Chondrocyte (in vitro differentiated cells): ENCODE measurements at regions not wholly inside any gene's neighbourhood (a gene's known extent, or its start where the extent isn't known, plus 50 kb on each side); places are given as distances from the start of the nearest gene placed in this dataset.
A peak's percentile ranks its signal among the peaks of the same experiment; 100 is the strongest.

Source experiments
- DNase-seq: peaks from one replicate; pipeline ENCODE4 v3.0.0; 2021; ENCODE audit warnings: mixed read lengths, low spot score
- H3K27ac Mint-ChIP-seq: one replicate; pipeline ENCODE4 v1.8.0; 2021; ENCODE audit warnings: mild to moderate bottlenecking, moderate library complexity, mixed read lengths; ENCODE audit not compliant: unreplicated experiment
- H3K27me3 Mint-ChIP-seq: 2 replicates; pipeline ENCODE4 v1.8.0; 2021; ENCODE audit warnings: low read depth, mixed read lengths
- H3K36me3 Mint-ChIP-seq: 2 replicates; pipeline ENCODE4 v1.8.0; 2021; ENCODE audit warnings: low read depth, mixed read lengths
- H3K4me1 Mint-ChIP-seq: 2 replicates; pipeline ENCODE4 v1.8.0; 2021; ENCODE audit warnings: low read depth, mild to moderate bottlenecking, mixed read lengths
- H3K4me3 Mint-ChIP-seq: one replicate; pipeline ENCODE4 v1.8.0; 2021; ENCODE audit warnings: mild to moderate bottlenecking, moderate library complexity, mixed read lengths; ENCODE audit not compliant: unreplicated experiment
- H3K9me3 Mint-ChIP-seq: 2 replicates; pipeline ENCODE4 v1.8.0; 2021; ENCODE audit warnings: low read depth, mixed read lengths
- TF ChIP-seq, protein P1 (sequence below): fragments of 200-600 bp; sonication (generic); IDR thresholded peaks from 2 replicates; pipeline ENCODE4 v1.5.0; 2021; ENCODE audit warnings: antibody characterized with exemption, mild to moderate bottlenecking, moderate library complexity

DNA sequence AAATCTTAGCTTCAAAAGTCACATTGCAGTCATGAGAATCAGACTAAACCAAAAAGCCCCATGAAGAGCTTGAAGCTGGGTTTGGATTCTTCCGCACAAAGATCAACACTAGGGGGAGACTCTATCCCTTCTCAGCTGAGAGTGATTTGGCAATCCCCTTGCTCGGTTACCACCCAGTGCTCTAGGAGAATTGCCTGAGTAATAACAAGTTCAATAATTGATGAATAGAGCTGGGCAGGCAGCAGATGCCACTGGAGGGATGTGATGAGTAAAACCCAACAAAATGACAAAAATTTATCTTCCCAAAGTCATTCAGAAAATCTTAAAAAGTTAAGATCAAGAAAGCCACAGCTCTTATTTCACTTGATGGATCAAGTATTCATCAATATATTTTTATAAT is 185.6 kb upstream of the ARID2 start:
- no peaks in the 10 kb centered on the region for H3K36me3 Mint-ChIP-seq
- no peaks in the 10 kb centered on the region for H3K9me3 Mint-ChIP-seq
- no peak overlapping the region for H3K27ac Mint-ChIP-seq
- peaks cover 4% of the 10 kb centered on the region for H3K4me1 Mint-ChIP-seq
- TF ChIP-seq, protein P1, sequence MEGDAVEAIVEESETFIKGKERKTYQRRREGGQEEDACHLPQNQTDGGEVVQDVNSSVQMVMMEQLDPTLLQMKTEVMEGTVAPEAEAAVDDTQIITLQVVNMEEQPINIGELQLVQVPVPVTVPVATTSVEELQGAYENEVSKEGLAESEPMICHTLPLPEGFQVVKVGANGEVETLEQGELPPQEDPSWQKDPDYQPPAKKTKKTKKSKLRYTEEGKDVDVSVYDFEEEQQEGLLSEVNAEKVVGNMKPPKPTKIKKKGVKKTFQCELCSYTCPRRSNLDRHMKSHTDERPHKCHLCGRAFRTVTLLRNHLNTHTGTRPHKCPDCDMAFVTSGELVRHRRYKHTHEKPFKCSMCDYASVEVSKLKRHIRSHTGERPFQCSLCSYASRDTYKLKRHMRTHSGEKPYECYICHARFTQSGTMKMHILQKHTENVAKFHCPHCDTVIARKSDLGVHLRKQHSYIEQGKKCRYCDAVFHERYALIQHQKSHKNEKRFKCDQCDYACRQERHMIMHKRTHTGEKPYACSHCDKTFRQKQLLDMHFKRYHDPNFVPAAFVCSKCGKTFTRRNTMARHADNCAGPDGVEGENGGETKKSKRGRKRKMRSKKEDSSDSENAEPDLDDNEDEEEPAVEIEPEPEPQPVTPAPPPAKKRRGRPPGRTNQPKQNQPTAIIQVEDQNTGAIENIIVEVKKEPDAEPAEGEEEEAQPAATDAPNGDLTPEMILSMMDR = peak; percentile 92
- H3K4me3 Mint-ChIP-seq = no peak overlapping the region
- H3K27me3 Mint-ChIP-seq = peaks cover 7% of the 10 kb centered on the region
- no peak for DNase-seq

DNA sequence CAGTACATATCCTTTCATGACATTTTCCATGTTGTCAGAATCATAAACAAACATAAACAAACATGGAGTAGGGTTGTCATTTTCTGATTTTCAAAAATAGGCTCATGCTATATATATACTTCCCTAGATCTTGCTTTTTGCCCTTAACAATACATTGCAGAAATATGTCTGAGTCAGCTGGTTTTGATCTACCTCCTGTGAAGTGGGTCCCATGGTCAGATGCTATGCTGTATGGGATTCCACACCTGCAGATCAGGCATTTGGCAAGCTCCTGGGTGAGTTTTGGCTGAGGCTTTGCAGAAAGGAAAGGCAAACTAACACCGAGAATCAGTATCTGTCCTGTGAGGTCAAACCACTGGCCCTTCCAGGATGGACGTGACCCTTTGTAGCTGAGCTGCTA is 183.0 kb upstream of the ARID2 start:
- Mint-ChIP-seq H3K9me3 (no peaks in the 10 kb centered on the region), H3K27me3 (peaks cover 2% of the 10 kb centered on the region), H3K27ac (no peak overlapping the region), H3K36me3 (no peaks in the 10 kb centered on the region), H3K4me3 (no peak overlapping the region), H3K4me1 (peaks cover 4% of the 10 kb centered on the region)
- no peak for DNase-seq
- TF ChIP-seq, protein P1 = no peak

GRCh38 chr12:45547132-45547531 is 182.4 kb upstream of the ARID2 start:
- Mint-ChIP-seq H3K27ac (no peak overlapping the region), H3K27me3 (peaks cover 2% of the 10 kb centered on the region), H3K4me1 (peaks cover 4% of the 10 kb centered on the region), H3K4me3 (no peak overlapping the region), H3K36me3 (no peaks in the 10 kb centered on the region), H3K9me3 (no peaks in the 10 kb centered on the region)
- no peak for DNase-seq
- TF ChIP-seq, protein P1 = no peak

DNA sequence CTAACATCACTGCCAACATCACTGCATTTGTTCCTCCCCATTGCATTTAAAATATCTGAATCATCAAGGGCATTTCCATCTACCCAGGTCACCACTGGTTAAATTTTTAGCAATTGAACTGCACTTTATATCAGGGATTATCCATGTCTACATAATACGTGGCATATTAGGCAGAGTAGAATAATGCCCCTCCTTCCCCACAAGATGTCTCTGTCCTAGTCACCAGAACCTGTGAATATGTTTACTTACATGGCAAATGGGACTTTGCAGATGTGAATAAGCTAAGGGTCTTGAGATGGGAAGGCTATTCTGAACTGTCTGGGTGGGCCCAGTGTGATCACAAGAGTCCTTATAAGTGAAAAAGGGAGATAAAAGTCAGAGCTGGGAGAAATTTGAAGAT is 181.7 kb upstream of the ARID2 start:
- TF ChIP-seq, protein P1 = peak; percentile 40
- no peaks in the 10 kb centered on the region for H3K9me3 Mint-ChIP-seq
- H3K27ac Mint-ChIP-seq = no peak overlapping the region
- no peak for DNase-seq
- peaks cover 4% of the 10 kb centered on the region for H3K4me1 Mint-ChIP-seq
- H3K4me3 Mint-ChIP-seq = no peak overlapping the region
- H3K27me3 Mint-ChIP-seq = no peaks in the 10 kb centered on the region
- no peaks in the 10 kb centered on the region for H3K36me3 Mint-ChIP-seq

GRCh38 chr12:45548426-45548825 is 181.1 kb upstream of the ARID2 start:
- no peaks in the 10 kb centered on the region for H3K9me3 Mint-ChIP-seq
- no peak for DNase-seq
- no peak overlapping the region for H3K27ac Mint-ChIP-seq

More at GRCh38 chr12:45548426-45548825, 181.1 kb upstream of the ARID2 start:
- no peaks in the 10 kb centered on the region for H3K27me3 Mint-ChIP-seq
- TF ChIP-seq, protein P1 = no peak
- peaks cover 4% of the 10 kb centered on the region for H3K4me1 Mint-ChIP-seq
- no peaks in the 10 kb centered on the region for H3K36me3 Mint-ChIP-seq
- H3K4me3 Mint-ChIP-seq = no peak overlapping the region
